ENCODE measurements at regions not wholly inside any gene's neighbourhood (a gene's known extent, or its start where the extent isn't known, plus 50 kb on each side); places are given as distances from the start of the nearest gene placed in this dataset.

DNA sequence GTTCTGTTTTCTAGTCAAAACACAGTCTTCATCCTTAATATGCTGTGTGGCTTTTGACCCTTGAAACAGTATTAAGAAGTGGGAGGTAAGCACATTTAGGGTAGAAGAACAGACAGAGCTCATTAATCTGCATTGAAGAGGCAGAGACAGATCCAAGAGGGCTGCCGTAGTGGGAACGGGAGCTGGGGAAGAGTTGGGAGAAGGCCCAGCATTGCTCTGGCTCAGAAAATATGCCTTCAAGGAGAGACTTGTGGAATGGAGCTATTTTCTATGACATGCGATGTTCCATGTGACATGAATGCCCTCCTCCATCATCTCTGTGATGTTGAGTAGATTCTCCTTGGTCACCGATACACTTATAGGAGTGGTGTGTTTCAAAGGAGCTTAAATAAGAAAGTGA, 273.3 kb upstream of the BOD1L1 start:
- TF ChIP-seq POLR2A (IDR thresholded peaks at IDR 0.05) (no peak), EP300 (IDR thresholded peaks at IDR 0.05) (no peak), POLR2AphosphoS5 (IDR thresholded peaks at IDR 0.05) (no peak)
- TF ChIP-seq, protein P1, sequence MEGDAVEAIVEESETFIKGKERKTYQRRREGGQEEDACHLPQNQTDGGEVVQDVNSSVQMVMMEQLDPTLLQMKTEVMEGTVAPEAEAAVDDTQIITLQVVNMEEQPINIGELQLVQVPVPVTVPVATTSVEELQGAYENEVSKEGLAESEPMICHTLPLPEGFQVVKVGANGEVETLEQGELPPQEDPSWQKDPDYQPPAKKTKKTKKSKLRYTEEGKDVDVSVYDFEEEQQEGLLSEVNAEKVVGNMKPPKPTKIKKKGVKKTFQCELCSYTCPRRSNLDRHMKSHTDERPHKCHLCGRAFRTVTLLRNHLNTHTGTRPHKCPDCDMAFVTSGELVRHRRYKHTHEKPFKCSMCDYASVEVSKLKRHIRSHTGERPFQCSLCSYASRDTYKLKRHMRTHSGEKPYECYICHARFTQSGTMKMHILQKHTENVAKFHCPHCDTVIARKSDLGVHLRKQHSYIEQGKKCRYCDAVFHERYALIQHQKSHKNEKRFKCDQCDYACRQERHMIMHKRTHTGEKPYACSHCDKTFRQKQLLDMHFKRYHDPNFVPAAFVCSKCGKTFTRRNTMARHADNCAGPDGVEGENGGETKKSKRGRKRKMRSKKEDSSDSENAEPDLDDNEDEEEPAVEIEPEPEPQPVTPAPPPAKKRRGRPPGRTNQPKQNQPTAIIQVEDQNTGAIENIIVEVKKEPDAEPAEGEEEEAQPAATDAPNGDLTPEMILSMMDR (IDR thresholded peaks at IDR 0.05): no peak
- WGBS: 79% methylated on average over 4 of the region's 4 CpGs

DNA sequence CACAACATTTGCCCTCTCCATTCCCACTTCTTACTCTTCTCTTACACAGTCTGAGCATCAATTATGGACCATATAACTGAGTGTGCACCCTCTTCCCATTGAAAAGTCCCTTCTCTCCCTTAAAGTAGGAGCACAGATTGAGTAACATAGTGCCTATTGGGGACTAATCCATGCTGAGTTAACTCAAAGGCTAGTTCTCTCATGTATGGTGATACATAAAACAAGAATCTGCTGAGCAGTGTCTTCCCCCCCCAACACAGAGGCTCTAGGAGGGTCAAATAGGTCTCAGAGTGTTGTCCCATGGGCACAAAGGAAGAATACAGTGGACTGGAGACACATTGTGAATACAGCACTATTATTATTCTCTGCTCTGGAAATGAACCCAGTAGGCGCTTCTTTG, 274.6 kb upstream of the BOD1L1 start:
- no peaks in the 10 kb centered on the region for H3K4me1 ChIP-seq
- H3K4me3 ChIP-seq: no peak overlapping the region
- no peaks in the 10 kb centered on the region for H3K27me3 ChIP-seq
- no peaks in the 10 kb centered on the region for H3K9me3 ChIP-seq
- no peak for DNase-seq (ENCODE audit: low spot score in 2 of 2)
- no peaks in the 10 kb centered on the region for H3K36me3 ChIP-seq
- no peak for TF ChIP-seq EP300 (IDR thresholded peaks at IDR 0.05)
- TF ChIP-seq POLR2A (IDR thresholded peaks at IDR 0.05): no peak
- no peak for TF ChIP-seq POLR2AphosphoS5 (IDR thresholded peaks at IDR 0.05)
- TF ChIP-seq, protein P1 (IDR thresholded peaks at IDR 0.05): no peak
- WGBS: 100% methylated on average over 1 of the region's 1 CpG
- no peak overlapping the region for H3K27ac ChIP-seq

More for the DNA sequence above, 273.3 kb upstream of the BOD1L1 start:
- no peaks in the 10 kb centered on the region for H3K4me1 ChIP-seq
- DNase-seq (ENCODE audit: low spot score in 2 of 2): no peak
- no peak overlapping the region for H3K27ac ChIP-seq
- no peaks in the 10 kb centered on the region for H3K36me3 ChIP-seq
- H3K27me3 ChIP-seq: no peaks in the 10 kb centered on the region
- H3K9me3 ChIP-seq: no peaks in the 10 kb centered on the region
- no peak overlapping the region for H3K4me3 ChIP-seq

DNA sequence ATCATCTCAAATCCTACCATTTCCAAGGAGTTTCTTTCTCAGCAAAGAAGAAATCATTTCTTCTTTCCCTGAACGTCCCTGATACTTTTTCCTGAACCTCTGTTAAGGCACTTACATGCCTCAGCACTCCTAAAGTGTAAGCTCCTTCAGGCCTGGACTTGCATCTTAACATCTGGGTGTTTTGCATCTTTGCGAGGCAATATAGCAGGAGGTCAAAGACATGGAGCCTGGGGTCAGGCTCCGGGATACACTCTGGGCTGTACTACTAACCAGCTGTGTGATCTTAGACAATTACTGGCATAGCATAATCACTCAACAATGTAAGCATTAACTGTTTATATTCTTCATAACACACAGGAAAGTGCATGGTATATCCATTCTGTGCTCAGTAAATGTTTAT, 275.5 kb upstream of the BOD1L1 start:
- H3K36me3 ChIP-seq: no peaks in the 10 kb centered on the region
- no peak overlapping the region for H3K27ac ChIP-seq
- TF ChIP-seq EP300 (IDR thresholded peaks at IDR 0.05) (no peak), POLR2AphosphoS5 (IDR thresholded peaks at IDR 0.05) (no peak), POLR2A (IDR thresholded peaks at IDR 0.05) (no peak)
- TF ChIP-seq, protein P1 (IDR thresholded peaks at IDR 0.05): no peak
- H3K4me1 ChIP-seq: no peaks in the 10 kb centered on the region
- no peak for DNase-seq (ENCODE audit: low spot score in 2 of 2)
- H3K4me3 ChIP-seq: no peak overlapping the region
- H3K9me3 ChIP-seq: no peaks in the 10 kb centered on the region
- H3K27me3 ChIP-seq: no peaks in the 10 kb centered on the region
- 54% methylated on average over 3 of the region's 3 CpGs for WGBS

DNA sequence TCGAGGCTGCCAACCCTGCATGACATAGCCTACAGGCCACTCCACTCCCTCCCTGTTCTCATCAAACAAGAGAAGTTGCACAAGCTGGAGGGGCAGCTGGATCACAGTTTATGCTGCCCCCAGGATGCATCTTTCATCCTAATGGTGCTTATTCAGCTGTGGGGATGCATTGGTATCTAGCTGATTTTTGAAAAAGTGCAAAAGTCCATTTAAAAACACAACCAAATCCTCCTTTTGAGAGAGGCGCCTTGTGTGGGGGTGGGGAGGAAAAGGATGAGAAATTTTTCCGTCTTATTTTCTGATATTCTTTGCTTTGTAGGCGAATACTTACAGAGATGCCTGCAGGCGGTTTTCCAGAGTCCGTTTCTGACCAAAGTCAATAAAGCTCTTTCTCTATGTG, 276.4 kb upstream of the BOD1L1 start:
- DNase-seq (ENCODE audit: low spot score in 2 of 2): no peak
- no peak for TF ChIP-seq EP300 (IDR thresholded peaks at IDR 0.05)
- no peak for TF ChIP-seq POLR2AphosphoS5 (IDR thresholded peaks at IDR 0.05)
- TF ChIP-seq, protein P1 (IDR thresholded peaks at IDR 0.05): no peak
- TF ChIP-seq POLR2A (IDR thresholded peaks at IDR 0.05): no peak
- no peaks in the 10 kb centered on the region for H3K4me1 ChIP-seq

DNA sequence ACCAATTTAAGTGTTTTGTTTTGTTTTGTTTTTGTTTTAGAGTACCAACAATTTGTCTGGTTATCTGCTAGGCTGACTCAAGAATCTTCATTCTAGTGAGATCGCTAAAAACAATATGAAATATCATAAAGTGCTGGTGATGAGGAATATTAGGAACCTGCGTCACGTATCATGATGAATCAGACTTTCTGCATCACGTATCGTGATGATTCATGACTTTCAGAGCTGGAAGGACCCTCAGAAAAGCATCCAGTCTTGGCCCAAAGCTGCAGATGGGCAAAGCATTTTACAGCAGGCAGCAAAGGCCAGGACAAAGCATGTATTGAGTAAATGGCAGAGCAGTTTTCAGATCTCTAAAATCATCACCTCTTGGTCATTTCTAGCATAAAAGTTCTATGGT, 278.0 kb upstream of the BOD1L1 start:
- no peak for TF ChIP-seq POLR2AphosphoS5 (IDR thresholded peaks at IDR 0.05)
- TF ChIP-seq POLR2A (IDR thresholded peaks at IDR 0.05): no peak
- TF ChIP-seq, protein P1 (IDR thresholded peaks at IDR 0.05): no peak
- no peak for TF ChIP-seq EP300 (IDR thresholded peaks at IDR 0.05)
- no peaks in the 10 kb centered on the region for H3K36me3 ChIP-seq
- WGBS: 93% methylated on average over 5 of the region's 5 CpGs
- no peaks in the 10 kb centered on the region for H3K27me3 ChIP-seq
- DNase-seq (ENCODE audit: low spot score in 2 of 2): no peak
- peaks cover 3% of the 10 kb centered on the region for H3K9me3 ChIP-seq
- H3K4me3 ChIP-seq: no peak overlapping the region
- H3K27ac ChIP-seq: no peak overlapping the region
- H3K4me1 ChIP-seq: no peaks in the 10 kb centered on the region

More for the DNA sequence above, 276.4 kb upstream of the BOD1L1 start:
- WGBS: 70% methylated on average over 6 of the region's 6 CpGs
- no peaks in the 10 kb centered on the region for H3K36me3 ChIP-seq
- no peaks in the 10 kb centered on the region for H3K9me3 ChIP-seq
- no peak overlapping the region for H3K4me3 ChIP-seq
- no peaks in the 10 kb centered on the region for H3K27me3 ChIP-seq
- H3K27ac ChIP-seq: no peak overlapping the region
